Neuronal stem cell (in vitro differentiated cells): ENCODE measurements at regions not wholly inside any gene's neighbourhood (a gene's known extent, or its start where the extent isn't known, plus 50 kb on each side); places are given as distances from the start of the nearest gene placed in this dataset.

Source experiments
- DNase-seq: peaks from one replicate; pipeline ENCODE4 v3.0.0-alpha.2; 2013; ENCODE audit warnings: low spot score
- H2AFZ ChIP-seq: one replicate; pipeline ENCODE4 v1.6.1; 2013; ENCODE audit warnings: mild to moderate bottlenecking, low read length, inconsistent platforms
- H2AK5ac ChIP-seq: 2 replicates; pipeline ENCODE4 v1.6.1; 2013; ENCODE audit warnings: low read depth, mild to moderate bottlenecking, inconsistent platforms, low read length, moderate library complexity, mixed read lengths
- H2BK120ac ChIP-seq: 2 replicates; pipeline ENCODE4 v1.6.1; 2013; ENCODE audit warnings: low read depth, mild to moderate bottlenecking, inconsistent platforms, low read length, moderate library complexity, mixed read lengths
- H2BK12ac ChIP-seq: one replicate; pipeline ENCODE4 v1.6.1; 2013; ENCODE audit warnings: low read length, inconsistent platforms
- H2BK15ac ChIP-seq: 2 replicates; pipeline ENCODE4 v1.6.1; 2013; ENCODE audit warnings: mild to moderate bottlenecking, low read length, inconsistent platforms, mixed read lengths
- H2BK5ac ChIP-seq: one replicate; pipeline ENCODE4 v1.6.1; 2013; ENCODE audit warnings: inconsistent platforms, mild to moderate bottlenecking, low read length, moderate library complexity
- H3K14ac ChIP-seq: one replicate; pipeline ENCODE4 v1.6.1; 2013; ENCODE audit warnings: low read length, inconsistent platforms
- H3K18ac ChIP-seq: 2 replicates; pipeline ENCODE4 v1.6.1; 2013; ENCODE audit warnings: low read length, inconsistent platforms
- H3K23ac ChIP-seq: 2 replicates; pipeline ENCODE4 v1.6.1; 2013; ENCODE audit warnings: low read depth, mild to moderate bottlenecking, mixed read lengths, low read length, inconsistent platforms; ENCODE audit not compliant: poor library complexity
- H3K27ac ChIP-seq: replicated peaks from 3 replicates; pipeline ENCODE4 v1.5.1; 2013; ENCODE audit warnings: low read length, inconsistent platforms
- H3K27me3 ChIP-seq, 3 experiments: 2 replicates each; pipeline ENCODE4 v1.6.1; 2013; ENCODE audit warnings: low read length in 3 of 3, mild to moderate bottlenecking in 2 of 3, inconsistent platforms in 1 of 3, low read depth in 1 of 3, mixed read lengths in 1 of 3, moderate library complexity in 1 of 3; ENCODE audit not compliant: control insufficient read depth in 3 of 3, insufficient read depth in 3 of 3
- H3K36me3 ChIP-seq, 2 donors: replicated peaks in 1 of 2; 2 replicates each; pipeline ENCODE4 v1.6.1; 2013; ENCODE audit warnings: low read length in 2 of 2; ENCODE audit not compliant: control insufficient read depth in 2 of 2, insufficient read depth in 2 of 2
- H3K4ac ChIP-seq: 2 replicates; pipeline ENCODE4 v1.6.1; 2013; ENCODE audit warnings: inconsistent platforms, mild to moderate bottlenecking, low read length, moderate library complexity
- H3K4me1 ChIP-seq, 2 donors: 1 replicate in 1 of 2; 2 replicates in 1 of 2; pipeline ENCODE4 v1.6.1; 2013; ENCODE audit warnings: low read length in 2 of 2, low read depth in 1 of 2; ENCODE audit not compliant: control insufficient read depth in 2 of 2, insufficient read depth in 1 of 2
- H3K4me2 ChIP-seq: one replicate; pipeline ENCODE4 v1.6.1; 2013; ENCODE audit warnings: mild to moderate bottlenecking, low read length, inconsistent platforms; ENCODE audit not compliant: insufficient read depth, poor library complexity, severe bottlenecking
- H3K4me3 ChIP-seq, 2 donors: 2 replicates each; pipeline ENCODE4 v1.5.1; 2013; ENCODE audit warnings: low read length in 2 of 2, mild to moderate bottlenecking in 2 of 2, inconsistent platforms in 1 of 2, moderate library complexity in 1 of 2
- H3K79me1 ChIP-seq: one replicate; pipeline ENCODE4 v1.6.1; 2013; ENCODE audit warnings: low read depth, mild to moderate bottlenecking, inconsistent platforms, low read length, moderate library complexity
- H3K9ac ChIP-seq: one replicate; pipeline ENCODE4 v1.6.1; 2013; ENCODE audit warnings: mild to moderate bottlenecking, low read depth, low read length, inconsistent platforms; ENCODE audit not compliant: poor library complexity
- H3K9me3 ChIP-seq, 2 donors: replicated peaks in 1 of 2; 2 replicates each; pipeline versions ENCODE3 to v1.6.1; 2013; ENCODE audit warnings: low read length in 2 of 2, mild to moderate bottlenecking in 2 of 2, inconsistent platforms in 1 of 2, low read depth in 1 of 2, mixed read lengths in 1 of 2, moderate library complexity in 1 of 2; ENCODE audit not compliant: control insufficient read depth in 2 of 2, insufficient read depth in 1 of 2
- H4K8ac ChIP-seq: one replicate; pipeline ENCODE4 v1.6.1; 2013; ENCODE audit warnings: low read depth, mild to moderate bottlenecking, inconsistent platforms, low read length, moderate library complexity
- H4K91ac ChIP-seq: one replicate; pipeline ENCODE4 v1.6.1; 2013; ENCODE audit warnings: low read length, low read depth, mild to moderate bottlenecking, inconsistent platforms; ENCODE audit not compliant: poor library complexity
- WGBS, 2 donors: extraction: QIAGEN DNeasy Blood & Tissue Kit; methylation state at CpG; one replicate each; pipeline ENCODE4 v1.1.7; 2013; ENCODE audit warnings: missing lambda C conversion rate in 2 of 2, mixed read lengths in 1 of 2; ENCODE audit not compliant: insufficient read length in 2 of 2, insufficient replicate concordance in 1 of 2; ENCODE audit errors: extremely low coverage in 2 of 2; 5-methylcytosine and 5-hydroxymethylcytosine counted together

GRCh38 chr20:41716436-41716835 lies 98.3 kb upstream of the CHD6 start:
- H3K27me3 ChIP-seq: no peaks in the 10 kb centered on the region
- no peaks in the 10 kb centered on the region for H3K4me1 ChIP-seq
- no peak overlapping the region for H2AK5ac ChIP-seq
- H2AFZ ChIP-seq: no peak overlapping the region
- H2BK120ac ChIP-seq: no peak overlapping the region
- no peak overlapping the region for H2BK5ac ChIP-seq
- no peak overlapping the region for H3K27ac ChIP-seq
- H3K14ac ChIP-seq: no peak overlapping the region
- no peak overlapping the region for H3K18ac ChIP-seq
- no peak overlapping the region for H3K9ac ChIP-seq
- no peak overlapping the region for H3K4ac ChIP-seq
- H2BK15ac ChIP-seq: no peak overlapping the region
- no peak overlapping the region for H2BK12ac ChIP-seq
- H4K91ac ChIP-seq: no peak overlapping the region
- no peak overlapping the region for H3K4me2 ChIP-seq
- no peak overlapping the region for H4K8ac ChIP-seq
- H3K79me1 ChIP-seq: no peaks in the 10 kb centered on the region
- H3K23ac ChIP-seq: no peak overlapping the region
- WGBS, 2 donors: no CpG with 5 or more reads among the region's 3 CpGs
- DNase-seq: no peak
- H3K9me3 ChIP-seq: no peaks in the 10 kb centered on the region
- no peaks in the 10 kb centered on the region for H3K36me3 ChIP-seq
- no peak overlapping the region for H3K4me3 ChIP-seq

DNA sequence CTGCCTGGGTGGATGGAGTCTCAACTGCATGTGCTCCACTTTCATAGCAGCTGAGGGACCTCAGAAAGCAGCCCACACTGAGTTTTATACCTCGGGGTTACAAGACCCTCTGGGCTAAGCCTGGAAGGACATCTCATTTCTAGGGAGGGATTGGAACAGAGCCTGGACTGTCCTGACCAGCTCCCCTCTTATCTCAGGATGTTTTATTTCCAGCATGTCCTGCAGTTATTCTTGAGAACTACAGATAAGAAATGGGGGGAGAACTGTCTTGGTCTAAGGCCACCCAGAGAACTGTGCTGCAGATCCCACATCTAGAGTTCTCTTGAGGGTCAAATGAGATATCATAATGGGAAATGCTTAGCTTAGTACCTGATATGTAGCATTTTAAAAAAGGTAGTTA lies 97.3 kb upstream of the CHD6 start:
- Histone ChIP-seq H2BK5ac (no peak overlapping the region), H3K9ac (no peak overlapping the region), H4K8ac (no peak overlapping the region), H3K18ac (no peak overlapping the region), H3K4me3 (no peak overlapping the region), H3K27me3 (no peaks in the 10 kb centered on the region), H3K14ac (no peak overlapping the region), H3K36me3 (no peaks in the 10 kb centered on the region), H2BK120ac (no peak overlapping the region), H3K4me1 (no peaks in the 10 kb centered on the region), H3K79me1 (no peaks in the 10 kb centered on the region), H2BK12ac (no peak overlapping the region), H3K27ac (no peak overlapping the region), H3K23ac (no peak overlapping the region), H2AFZ (no peak overlapping the region), H2BK15ac (no peak overlapping the region), H2AK5ac (no peak overlapping the region), H3K9me3 (no peaks in the 10 kb centered on the region), H3K4me2 (no peak overlapping the region), H4K91ac (no peak overlapping the region), H3K4ac (no peak overlapping the region)
- no peak for DNase-seq
- no CpG with 5 or more reads among the region's 1 CpG for WGBS, 2 donors

- no peak overlapping the region for H3K27ac ChIP-seq
- no peak overlapping the region for H3K9ac ChIP-seq
- H4K91ac ChIP-seq: no peak overlapping the region
- H3K4me1 ChIP-seq: no peaks in the 10 kb centered on the region
- H2BK120ac ChIP-seq: no peak overlapping the region
- H4K8ac ChIP-seq: no peak overlapping the region
- H3K4me3 ChIP-seq: no peak overlapping the region
- H2AK5ac ChIP-seq: no peak overlapping the region
- H3K79me1 ChIP-seq: no peaks in the 10 kb centered on the region
- H2BK15ac ChIP-seq: no peak overlapping the region
- H3K9me3 ChIP-seq: no peaks in the 10 kb centered on the region
- no peak overlapping the region for H3K4me2 ChIP-seq
- no peaks in the 10 kb centered on the region for H3K27me3 ChIP-seq
- no CpG with 5 or more reads among the region's 1 CpG for WGBS, 2 donors
- H3K14ac ChIP-seq: no peak overlapping the region
- H3K4ac ChIP-seq: no peak overlapping the region
- no peak for DNase-seq
- no peak overlapping the region for H2BK5ac ChIP-seq
- no peak overlapping the region for H3K18ac ChIP-seq
- H3K23ac ChIP-seq: no peak overlapping the region
- H2BK12ac ChIP-seq: no peak overlapping the region
- H3K36me3 ChIP-seq: no peaks in the 10 kb centered on the region
- no peak overlapping the region for H2AFZ ChIP-seq
These were observed 95.9 kb upstream of the CHD6 start for GRCh38 chr20:41714030-41714429.

DNA sequence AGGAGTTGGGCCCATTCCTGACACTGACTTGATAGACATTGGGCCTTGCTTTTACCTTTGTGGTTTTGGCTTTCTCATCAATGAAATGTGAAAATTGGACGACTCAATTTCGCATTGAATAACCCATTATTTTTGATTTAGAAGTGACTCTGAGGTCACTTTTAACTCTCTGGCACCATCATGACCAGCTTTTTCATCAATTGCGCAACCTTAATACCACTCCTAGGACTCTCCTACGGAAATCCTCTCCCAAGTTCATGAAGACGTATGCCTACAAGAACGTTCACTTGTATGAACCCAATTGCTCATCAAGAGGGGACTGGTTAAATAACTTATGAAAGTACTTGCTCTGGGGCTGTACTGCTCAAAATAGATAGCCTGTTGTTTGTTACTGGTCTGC lies 86.7 kb upstream of the CHD6 start:
- Histone ChIP-seq H3K4me3 (no peak overlapping the region), H2AFZ (no peak overlapping the region), H3K14ac (no peak overlapping the region), H2BK12ac (no peak overlapping the region), H3K4ac (no peak overlapping the region), H2BK5ac (no peak overlapping the region), H4K8ac (no peak overlapping the region), H3K79me1 (no peaks in the 10 kb centered on the region), H3K4me1 (peaks cover 0 to 2% of the 10 kb centered on the region in 2 donors), H2AK5ac (no peak overlapping the region), H4K91ac (no peak overlapping the region), H2BK120ac (no peak overlapping the region), H3K9me3 (no peaks in the 10 kb centered on the region), H3K9ac (no peak overlapping the region), H2BK15ac (no peak overlapping the region), H3K18ac (no peak overlapping the region), H3K4me2 (no peak overlapping the region), H3K27ac (no peak overlapping the region), H3K27me3 (no peaks in the 10 kb centered on the region), H3K23ac (no peak overlapping the region), H3K36me3 (no peaks in the 10 kb centered on the region)
- no CpG with 5 or more reads among the region's 6 CpGs for WGBS, 2 donors
- DNase-seq: no peak
